Ammon's horn (tissue), 1 donor: ENCODE measurements at regions not wholly inside any gene's neighbourhood (a gene's known extent, or its start where the extent isn't known, plus 50 kb on each side); places are given as distances from the start of the nearest gene placed in this dataset.

Source experiments
- DNase-seq: peaks from one replicate; pipeline ENCODE4 v3.0.0-alpha.2; 2016; ENCODE audit warnings: low spot score

- no peak for DNase-seq
These were observed 94.7 kb downstream of the CCDC185 start for GRCh38 chr1:223487887-223488259.

GRCh38 chr1:223489439-223489838, 96.2 kb downstream of the CCDC185 start:
- DNase-seq: no peak

GRCh38 chr1:223490256-223490655, 97.0 kb downstream of the CCDC185 start:
- DNase-seq: no peak
